ENCODE measurements at regions not wholly inside any gene's neighbourhood (a gene's known extent, or its start where the extent isn't known, plus 50 kb on each side); places are given as distances from the start of the nearest gene placed in this dataset.

DNA sequence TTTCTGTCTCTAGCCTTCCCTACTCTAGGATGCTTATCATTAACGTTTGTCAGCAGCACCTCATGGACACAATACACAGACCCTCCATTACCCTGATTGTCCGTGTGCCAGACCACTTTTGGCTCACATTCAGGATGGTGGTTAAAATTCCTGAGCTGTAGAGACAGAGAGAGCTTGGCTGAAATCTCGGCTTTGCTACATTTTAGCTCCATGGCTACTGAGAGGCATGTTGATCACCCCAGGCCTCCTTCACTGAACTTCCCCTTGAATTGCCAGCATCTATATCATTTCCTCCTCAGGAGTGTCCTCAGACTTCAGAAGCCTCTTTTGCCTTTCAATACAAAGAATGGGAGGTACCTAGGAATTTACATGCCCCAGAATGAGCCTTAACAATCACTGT, 104.7 kb upstream of the ISL1 start:
- Histone ChIP-seq H3K4me2 (no peak overlapping the region), H4K20me1 (ENCODE audit: insufficient read depth, poor library complexity, severe bottlenecking) (no peaks in the 10 kb centered on the region), H3K79me2 (no peaks in the 10 kb centered on the region), H3K36me3 (replicated peaks; ENCODE audit: insufficient read depth, low read depth) (no peaks in the 10 kb centered on the region), H2AFZ (no peak overlapping the region), H3K27ac (no peak overlapping the region), H3K9me3 (ENCODE audit: low read depth) (no peaks in the 10 kb centered on the region), H3K4me1 (ENCODE audit: insufficient read depth) (no peaks in the 10 kb centered on the region), H3K27me3 (no peaks in the 10 kb centered on the region), H3K4me3 (no peak overlapping the region), H3K9me2 (replicated peaks; ENCODE audit: insufficient read depth) (no peaks in the 10 kb centered on the region)
- TF ChIP-seq EZH2phosphoT487 (IDR thresholded peaks at IDR 0.05; ENCODE audit: low read depth, severe bottlenecking, unreplicated experiment) (no peak), CTCF (IDR thresholded peaks at IDR 0.05; ENCODE audit: poor library complexity) (no peak), EZH2 (IDR thresholded peaks at IDR 0.05; ENCODE audit: borderline replicate concordance) (no peak)
- no peak for DNase-seq (ENCODE audit: low spot score)
- WGBS (ENCODE audit: low lambda C conversion rate, missing lambda C conversion rate): 24% methylated on average over 3 of the region's 3 CpGs

DNA sequence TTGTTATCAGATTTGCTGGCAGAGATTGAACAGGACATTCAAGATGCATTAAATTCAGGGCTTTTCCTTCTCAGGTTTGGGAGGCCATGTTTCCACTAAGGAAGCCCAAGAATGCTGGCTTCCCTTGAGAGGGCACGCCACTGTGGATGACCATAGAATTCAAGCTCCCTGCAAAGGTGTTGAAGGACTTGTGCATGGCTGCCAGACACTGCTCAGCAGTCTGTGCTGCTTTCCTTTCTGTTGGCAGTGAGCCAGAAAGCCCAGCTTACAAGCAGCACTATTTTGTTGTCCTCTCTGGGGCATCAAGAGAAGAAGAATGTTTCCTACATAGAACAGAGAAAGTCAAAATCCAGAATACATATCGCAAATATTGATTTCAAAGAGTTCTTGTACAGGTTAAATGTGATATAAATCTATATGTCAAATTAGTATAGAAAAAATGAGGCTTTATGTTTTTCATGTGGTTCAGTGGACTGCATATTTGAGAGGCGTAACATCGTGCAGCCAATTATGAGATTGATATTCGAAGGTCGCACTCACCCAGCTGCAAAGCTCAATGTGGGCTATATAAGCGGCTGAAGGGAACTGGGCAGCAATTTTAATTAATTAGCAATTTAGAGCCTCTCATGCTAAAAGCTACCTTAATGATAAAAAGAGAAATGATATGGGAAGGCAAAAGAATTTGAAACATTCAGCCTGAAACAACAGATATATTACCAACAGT, 103.1 kb upstream of the ISL1 start:
- WGBS (ENCODE audit: low lambda C conversion rate, missing lambda C conversion rate): 84% methylated on average over 7 of the region's 7 CpGs
- no peak overlapping the region for H2AFZ ChIP-seq
- H3K9me2 ChIP-seq (replicated peaks; ENCODE audit: insufficient read depth): no peaks in the 10 kb centered on the region

GRCh38 chr5:51286046-51286445, 97.2 kb upstream of the ISL1 start:
- no peaks in the 10 kb centered on the region for H3K36me3 ChIP-seq (replicated peaks; ENCODE audit: insufficient read depth, low read depth)
- 37% methylated on average over 4 of the region's 4 CpGs for WGBS (ENCODE audit: low lambda C conversion rate, missing lambda C conversion rate)
- H4K20me1 ChIP-seq (ENCODE audit: insufficient read depth, poor library complexity, severe bottlenecking): no peaks in the 10 kb centered on the region
- H3K9me3 ChIP-seq (ENCODE audit: low read depth): no peaks in the 10 kb centered on the region
- no peak overlapping the region for H3K4me3 ChIP-seq
- DNase-seq (ENCODE audit: low spot score): no peak
- no peaks in the 10 kb centered on the region for H3K79me2 ChIP-seq
- TF ChIP-seq EZH2phosphoT487 (IDR thresholded peaks at IDR 0.05; ENCODE audit: low read depth, severe bottlenecking, unreplicated experiment): no peak
- no peak for TF ChIP-seq EZH2 (IDR thresholded peaks at IDR 0.05; ENCODE audit: borderline replicate concordance)
- no peak for TF ChIP-seq CTCF (IDR thresholded peaks at IDR 0.05; ENCODE audit: poor library complexity)
- no peak overlapping the region for H3K4me2 ChIP-seq
- no peaks in the 10 kb centered on the region for H3K27me3 ChIP-seq
- H3K9me2 ChIP-seq (replicated peaks; ENCODE audit: insufficient read depth): no peaks in the 10 kb centered on the region
- no peak overlapping the region for H3K27ac ChIP-seq
- H3K4me1 ChIP-seq (ENCODE audit: insufficient read depth): no peaks in the 10 kb centered on the region
- H2AFZ ChIP-seq: no peak overlapping the region

More for the DNA sequence above, 103.1 kb upstream of the ISL1 start:
- Histone ChIP-seq H3K79me2 (no peaks in the 10 kb centered on the region), H3K4me3 (no peak overlapping the region), H4K20me1 (ENCODE audit: insufficient read depth, poor library complexity, severe bottlenecking) (no peaks in the 10 kb centered on the region), H3K4me2 (no peak overlapping the region), H3K27ac (no peak overlapping the region), H3K36me3 (replicated peaks; ENCODE audit: insufficient read depth, low read depth) (no peaks in the 10 kb centered on the region), H3K9me3 (ENCODE audit: low read depth) (no peaks in the 10 kb centered on the region), H3K27me3 (no peaks in the 10 kb centered on the region), H3K4me1 (ENCODE audit: insufficient read depth) (no peaks in the 10 kb centered on the region)
- TF ChIP-seq EZH2phosphoT487 (IDR thresholded peaks at IDR 0.05; ENCODE audit: low read depth, severe bottlenecking, unreplicated experiment) (no peak), EZH2 (IDR thresholded peaks at IDR 0.05; ENCODE audit: borderline replicate concordance) (no peak), CTCF (IDR thresholded peaks at IDR 0.05; ENCODE audit: poor library complexity) (no peak)
- peak; percentile 35 for DNase-seq (ENCODE audit: low spot score)

Measured in hepatocyte (in vitro differentiated cells).